T-helper 17 cell (primary cell): ENCODE measurements at regions not wholly inside any gene's neighbourhood (a gene's known extent, or its start where the extent isn't known, plus 50 kb on each side); places are given as distances from the start of the nearest gene placed in this dataset.

Experiments
- ATAC-seq: fragments of 150-1000 bp; cut with Tn5 transposase; 2 replicates; pipeline ENCODE4 v1.10.0; 2021; ENCODE audit warnings: mild to moderate bottlenecking, moderate library complexity
- DNase-seq, 3 donors: peaks; one replicate each; pipeline versions ENCODE4 v3.0.0 to v3.0.0-alpha.2; 2020 to 2021
- H3K9me3 ChIP-seq: one replicate; pipeline ENCODE4 v1.7.0; 2013; ENCODE audit warnings: low read length, mild to moderate bottlenecking; ENCODE audit not compliant: control insufficient read depth, poor library complexity, severe bottlenecking
- H3K27ac Mint-ChIP-seq: one replicate; pipeline ENCODE4 v1.8.0; 2022; ENCODE audit warnings: mild to moderate bottlenecking, moderate library complexity, mixed read lengths
- H3K27me3 Mint-ChIP-seq: one replicate; pipeline ENCODE4 v1.8.0; 2022; ENCODE audit warnings: mixed read lengths
- H3K36me3 Mint-ChIP-seq: one replicate; pipeline ENCODE4 v1.8.0; 2022; ENCODE audit warnings: low read depth, mixed read lengths
- H3K4me1 Mint-ChIP-seq: one replicate; pipeline ENCODE4 v1.8.0; 2022; ENCODE audit warnings: mild to moderate bottlenecking, mixed read lengths
- H3K4me3 Mint-ChIP-seq: one replicate; pipeline ENCODE4 v1.8.0; 2022; ENCODE audit warnings: mild to moderate bottlenecking, moderate library complexity, mixed read lengths

DNA sequence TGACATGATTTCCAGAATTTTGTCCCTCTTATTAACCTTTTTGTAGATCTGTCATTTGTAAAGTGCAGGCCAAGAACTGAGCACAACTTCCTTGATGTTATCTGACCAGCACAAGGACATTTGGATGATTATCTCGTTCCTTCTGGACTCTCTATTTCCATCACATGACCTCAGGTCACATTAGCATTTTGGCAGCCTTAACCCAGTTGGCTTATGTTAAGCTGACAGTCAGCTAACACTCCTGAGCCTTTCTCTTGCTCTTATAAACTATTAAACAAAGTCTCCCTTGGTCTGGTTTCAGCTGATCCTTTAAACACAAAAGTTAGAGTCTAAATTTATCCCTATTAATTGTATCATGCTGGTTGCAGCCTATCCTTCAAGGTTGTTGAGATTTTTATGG, 167.2 kb upstream of the RBBP8 start:
- no peak for DNase-seq
- Mint-ChIP-seq H3K27me3 (peaks cover 8% of the 10 kb centered on the region), H3K4me3 (no peak overlapping the region), H3K27ac (no peak overlapping the region), H3K4me1 (no peaks in the 10 kb centered on the region), H3K36me3 (no peaks in the 10 kb centered on the region)
- no peaks in the 10 kb centered on the region for H3K9me3 ChIP-seq
- no peak for ATAC-seq

DNA sequence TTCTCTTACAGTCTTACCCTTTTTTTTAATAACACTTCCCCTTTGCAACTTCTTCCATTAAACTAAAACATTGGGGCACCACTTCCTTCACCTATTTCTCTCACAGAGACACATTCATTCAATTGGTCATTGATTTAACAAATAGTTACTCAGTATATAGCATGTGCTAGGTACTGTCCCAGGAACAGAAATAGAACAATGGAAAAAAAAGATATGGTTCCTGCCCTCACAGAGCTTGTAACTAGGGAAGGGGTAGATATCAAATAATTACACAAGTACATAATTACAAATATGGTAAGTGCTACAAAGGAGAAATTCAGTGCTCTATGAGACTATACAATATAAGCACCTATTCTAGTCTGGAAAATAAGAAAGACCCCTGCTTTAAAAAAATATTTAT, 165.5 kb upstream of the RBBP8 start:
- Mint-ChIP-seq H3K4me1 (no peaks in the 10 kb centered on the region), H3K4me3 (no peak overlapping the region), H3K27me3 (peaks cover 19% of the 10 kb centered on the region), H3K36me3 (no peaks in the 10 kb centered on the region), H3K27ac (no peak overlapping the region)
- DNase-seq (no peak), ATAC-seq (no peak)
- no peaks in the 10 kb centered on the region for H3K9me3 ChIP-seq

DNA sequence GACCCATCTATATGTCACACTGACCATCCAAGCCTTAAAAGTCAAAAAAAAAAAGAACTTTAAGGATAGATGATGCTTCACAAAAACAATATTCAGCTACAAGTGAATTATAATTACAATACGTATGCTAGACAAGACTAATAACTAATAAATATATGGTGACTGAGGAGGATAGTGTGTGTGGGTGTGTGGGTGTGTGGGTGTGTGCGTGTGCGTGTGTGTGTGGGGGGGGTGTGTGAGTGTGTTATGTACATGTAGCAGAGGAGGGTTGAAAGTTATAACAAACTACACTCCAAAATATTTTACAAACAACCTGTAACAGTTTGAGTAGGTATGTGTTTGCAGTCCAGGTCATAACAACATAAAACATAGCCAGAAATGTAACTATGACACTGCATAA, 159.2 kb upstream of the RBBP8 start:
- H3K27me3 Mint-ChIP-seq: peaks cover 41% of the 10 kb centered on the region
- DNase-seq (no peak), ATAC-seq (no peak)
- no peak overlapping the region for H3K27ac Mint-ChIP-seq
- H3K4me3 Mint-ChIP-seq: no peak overlapping the region
- H3K9me3 ChIP-seq: no peaks in the 10 kb centered on the region
- H3K4me1 Mint-ChIP-seq: no peaks in the 10 kb centered on the region
- H3K36me3 Mint-ChIP-seq: no peaks in the 10 kb centered on the region

DNA sequence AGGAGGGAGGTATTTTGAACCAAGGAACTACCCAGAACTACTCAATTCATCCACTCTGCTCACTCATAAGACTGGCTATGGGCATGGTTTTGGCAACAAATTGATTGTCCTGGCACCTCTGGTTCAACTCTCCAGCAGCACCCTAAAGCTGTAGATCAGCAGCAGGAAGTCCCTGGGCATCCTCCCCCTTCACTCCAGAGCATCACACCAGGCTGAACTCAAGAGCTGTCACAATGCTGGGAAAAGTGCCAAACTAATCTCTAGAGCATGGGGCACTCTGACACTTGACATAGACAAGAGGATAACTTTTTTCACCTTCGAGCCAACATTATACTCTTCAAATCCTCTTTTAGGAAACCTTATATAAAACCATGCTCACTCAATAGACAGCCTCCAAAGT, 154.1 kb upstream of the RBBP8 start:
- DNase-seq (no peak), ATAC-seq (no peak)
- Mint-ChIP-seq H3K36me3 (no peaks in the 10 kb centered on the region), H3K27me3 (peaks cover 37% of the 10 kb centered on the region), H3K27ac (no peak overlapping the region), H3K4me3 (no peak overlapping the region), H3K4me1 (no peaks in the 10 kb centered on the region)
- no peaks in the 10 kb centered on the region for H3K9me3 ChIP-seq

DNA sequence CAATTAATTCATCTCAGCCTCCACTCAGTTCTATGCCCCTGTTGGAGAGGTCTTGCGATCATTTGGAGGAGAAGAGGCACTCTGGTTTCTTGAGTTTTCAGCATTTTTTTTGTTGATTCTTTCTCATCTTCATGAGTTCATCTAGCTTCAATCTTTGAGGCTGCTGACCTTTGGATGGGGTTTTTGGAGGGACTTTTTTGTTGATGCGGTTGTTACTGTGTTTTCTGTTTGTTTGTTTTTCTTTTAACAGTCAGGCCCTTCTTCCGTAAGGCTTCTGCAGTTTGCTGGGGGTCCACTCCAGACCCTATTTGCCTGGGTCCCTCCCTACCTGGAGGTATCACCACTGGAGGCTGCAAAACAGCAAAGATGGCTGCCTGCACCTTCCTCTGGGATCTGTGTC, 149.9 kb upstream of the RBBP8 start:
- H3K27ac Mint-ChIP-seq: no peak overlapping the region
- H3K36me3 Mint-ChIP-seq: no peaks in the 10 kb centered on the region
- ATAC-seq: no peak
- no peak for DNase-seq
- no peak overlapping the region for H3K4me3 Mint-ChIP-seq
- no peaks in the 10 kb centered on the region for H3K4me1 Mint-ChIP-seq
- peaks cover 50% of the 10 kb centered on the region for H3K27me3 Mint-ChIP-seq
- H3K9me3 ChIP-seq: no peaks in the 10 kb centered on the region

DNA sequence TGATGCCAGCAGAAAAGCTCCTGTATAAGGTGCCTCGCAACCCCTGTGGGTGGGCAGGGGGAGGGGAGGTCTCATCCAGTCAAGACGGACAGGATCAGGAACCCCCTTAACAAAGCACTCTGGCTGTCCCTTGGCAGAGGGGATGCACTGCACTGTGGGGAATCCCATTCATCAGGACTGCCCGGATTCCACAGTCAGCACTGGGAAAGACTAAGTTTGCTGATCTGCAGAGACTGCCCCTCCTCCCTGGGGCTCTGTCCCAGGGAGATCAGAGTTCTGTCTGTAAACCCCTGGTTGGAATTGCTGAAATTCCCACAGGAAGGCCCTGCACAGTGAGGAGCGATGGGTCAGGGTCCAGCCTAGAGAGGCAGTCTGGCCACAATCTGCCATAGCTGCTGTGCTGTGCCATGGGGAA, 149.5 kb upstream of the RBBP8 start:
- no peak overlapping the region for H3K4me3 Mint-ChIP-seq
- ATAC-seq: no peak
- H3K4me1 Mint-ChIP-seq: no peaks in the 10 kb centered on the region
- H3K9me3 ChIP-seq: no peaks in the 10 kb centered on the region
- H3K36me3 Mint-ChIP-seq: no peaks in the 10 kb centered on the region
- H3K27ac Mint-ChIP-seq: no peak overlapping the region
- DNase-seq: no peak
- peaks cover 50% of the 10 kb centered on the region for H3K27me3 Mint-ChIP-seq

DNA sequence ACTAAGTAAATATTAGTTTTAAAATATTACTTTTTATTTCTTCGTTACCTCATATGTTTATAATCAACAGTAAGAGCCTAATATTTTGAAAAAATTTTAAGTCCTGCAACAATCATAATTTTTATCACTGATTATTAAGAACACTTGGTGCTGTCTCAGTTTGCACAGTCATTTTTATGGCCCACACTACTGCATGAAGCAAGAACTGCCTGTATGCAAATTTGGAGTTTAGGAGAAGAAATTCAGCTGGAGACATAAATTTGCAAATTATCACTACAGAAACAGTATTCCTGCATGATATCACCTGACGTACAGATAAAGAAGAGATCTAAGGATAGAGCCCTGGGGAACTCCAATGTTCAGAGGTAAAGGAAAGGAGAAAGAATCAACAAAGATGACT, 144.1 kb upstream of the RBBP8 start:
- no peak for ATAC-seq
- Mint-ChIP-seq H3K4me3 (no peak overlapping the region), H3K27ac (no peak overlapping the region), H3K4me1 (no peaks in the 10 kb centered on the region), H3K27me3 (peaks cover 78% of the 10 kb centered on the region), H3K36me3 (no peaks in the 10 kb centered on the region)
- DNase-seq: no peak
- H3K9me3 ChIP-seq: no peaks in the 10 kb centered on the region

DNA sequence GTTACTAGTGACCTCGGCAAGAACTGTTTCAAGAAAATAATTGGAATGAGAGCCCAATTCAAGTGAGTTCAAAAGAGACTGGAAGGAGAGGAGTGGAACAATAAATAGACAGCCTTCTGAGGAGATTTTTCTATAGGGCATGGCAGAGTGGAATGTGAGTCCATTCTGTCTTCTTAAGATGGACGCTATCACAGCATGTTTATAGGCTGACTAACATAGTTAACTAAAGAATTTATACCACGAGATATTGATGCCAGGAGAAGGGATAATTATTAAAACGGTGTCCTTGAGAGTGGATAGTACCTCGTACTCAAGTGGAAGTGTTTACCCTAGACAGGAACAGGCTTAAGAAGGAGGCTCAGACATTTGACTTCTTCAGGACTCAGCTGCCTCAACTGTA, 143.5 kb upstream of the RBBP8 start:
- no peaks in the 10 kb centered on the region for H3K9me3 ChIP-seq
- H3K27me3 Mint-ChIP-seq: peaks cover 74% of the 10 kb centered on the region

DNA sequence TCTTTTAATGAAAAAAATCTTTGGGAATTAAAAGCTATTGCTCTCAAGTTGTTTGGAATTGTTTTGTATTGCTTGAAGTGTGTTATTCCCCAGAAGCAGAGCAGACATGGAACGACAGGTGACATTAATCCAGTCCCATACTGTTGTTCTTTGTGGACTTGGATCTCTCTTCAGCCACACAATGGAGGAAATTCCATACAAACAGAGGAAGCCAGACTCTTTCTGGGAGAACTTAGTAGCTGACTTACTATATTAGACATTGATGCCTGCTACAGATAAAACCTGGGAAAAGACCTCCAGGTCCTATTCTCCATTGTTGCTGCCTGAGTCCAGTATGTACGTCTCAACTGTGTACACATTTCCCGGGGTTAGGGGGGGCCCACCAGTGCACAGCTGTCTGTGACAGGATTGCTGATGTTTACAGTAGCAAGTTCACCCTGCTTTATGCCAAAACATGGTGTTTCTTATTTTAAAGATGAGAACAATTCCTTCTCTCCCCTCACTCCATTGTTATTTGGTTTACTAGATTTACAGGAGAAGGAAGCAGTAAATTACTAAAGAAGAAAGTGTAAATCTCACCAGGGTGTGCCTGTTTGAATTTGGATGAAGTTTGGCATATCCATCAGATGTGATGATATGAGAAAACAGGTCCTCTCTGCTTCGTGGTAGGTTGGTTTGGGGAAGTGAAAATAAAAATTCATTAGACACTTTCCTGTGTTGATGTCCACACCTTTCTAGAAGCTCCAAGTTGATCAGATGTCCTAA, 142.4 kb upstream of the RBBP8 start:
- Mint-ChIP-seq H3K27me3 (peaks cover 67% of the 10 kb centered on the region), H3K4me1 (no peaks in the 10 kb centered on the region), H3K4me3 (no peak overlapping the region), H3K27ac (no peak overlapping the region), H3K36me3 (no peaks in the 10 kb centered on the region)
- no peak for ATAC-seq
- DNase-seq: no peak
- no peaks in the 10 kb centered on the region for H3K9me3 ChIP-seq

More for the DNA sequence above, 143.5 kb upstream of the RBBP8 start:
- Mint-ChIP-seq H3K36me3 (no peaks in the 10 kb centered on the region), H3K4me3 (no peak overlapping the region), H3K27ac (no peak overlapping the region), H3K4me1 (no peaks in the 10 kb centered on the region)
- DNase-seq: no peak
- no peak for ATAC-seq

DNA sequence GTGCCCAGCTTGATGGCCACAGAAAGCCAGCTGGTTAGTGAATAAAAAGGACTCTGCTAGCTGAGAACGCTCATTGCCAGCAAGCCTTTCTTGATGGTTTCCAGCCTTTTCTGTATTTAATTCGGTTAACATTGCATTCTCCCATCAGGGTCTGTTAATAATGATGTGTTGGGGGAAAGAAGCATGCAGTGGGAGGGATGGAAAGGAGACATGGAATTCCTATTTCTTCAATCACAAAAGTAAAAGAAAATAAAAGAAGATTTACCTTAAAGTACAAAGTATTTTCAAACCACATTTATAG, 141.9 kb upstream of the RBBP8 start:
- Mint-ChIP-seq H3K4me3 (no peak overlapping the region), H3K4me1 (no peaks in the 10 kb centered on the region), H3K27ac (no peak overlapping the region), H3K27me3 (peaks cover 61% of the 10 kb centered on the region), H3K36me3 (no peaks in the 10 kb centered on the region)
- no peak for DNase-seq
- no peaks in the 10 kb centered on the region for H3K9me3 ChIP-seq
- ATAC-seq: no peak

DNA sequence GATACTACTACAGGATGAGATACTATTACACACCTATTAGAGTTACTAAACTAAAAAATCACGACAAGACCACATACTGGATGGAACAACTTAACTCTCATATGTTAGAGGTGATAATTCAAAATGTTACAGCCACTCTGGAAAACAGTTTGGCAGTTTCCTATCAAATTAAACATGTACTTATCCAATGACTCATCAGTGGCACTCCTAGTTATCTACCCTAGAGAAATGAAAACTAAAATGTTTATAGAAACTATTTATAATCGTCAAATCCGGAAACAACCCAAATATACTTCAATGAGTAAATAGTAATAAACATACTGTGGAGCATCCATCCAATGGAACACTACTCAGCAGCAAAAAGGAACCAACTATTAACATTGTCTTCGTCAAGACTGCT, 137.0 kb upstream of the RBBP8 start:
- H3K4me1 Mint-ChIP-seq: no peaks in the 10 kb centered on the region

DNA sequence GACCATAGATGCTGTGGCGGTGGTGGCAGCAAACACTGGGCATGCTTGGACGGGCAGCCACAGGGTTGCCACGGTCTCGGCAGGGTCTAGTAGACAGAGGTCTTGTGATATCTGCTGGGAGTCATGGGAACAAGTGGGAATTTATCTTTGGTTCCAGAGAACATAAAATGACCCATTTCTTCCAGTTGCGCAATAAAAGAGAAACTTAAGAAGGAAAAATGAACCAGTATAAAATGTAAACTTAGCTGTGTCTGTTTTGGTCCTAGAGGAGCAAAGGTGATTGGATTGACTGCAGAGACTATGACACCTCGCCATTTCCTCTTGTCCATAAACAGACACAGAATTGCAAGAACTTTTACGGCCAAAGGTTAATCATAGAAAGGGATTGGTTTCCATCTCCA, 132.6 kb upstream of the RBBP8 start:
- Mint-ChIP-seq H3K27me3 (peaks cover 15% of the 10 kb centered on the region), H3K36me3 (no peaks in the 10 kb centered on the region), H3K4me3 (no peak overlapping the region), H3K4me1 (peaks cover 3% of the 10 kb centered on the region), H3K27ac (no peak overlapping the region)
- ATAC-seq (no peak), DNase-seq (no peak)
- H3K9me3 ChIP-seq: no peaks in the 10 kb centered on the region

More for the DNA sequence above, 137.0 kb upstream of the RBBP8 start:
- peaks cover 32% of the 10 kb centered on the region for H3K27me3 Mint-ChIP-seq
- no peaks in the 10 kb centered on the region for H3K36me3 Mint-ChIP-seq
- no peak overlapping the region for H3K27ac Mint-ChIP-seq
- DNase-seq: no peak
- no peak for ATAC-seq
- H3K9me3 ChIP-seq: no peaks in the 10 kb centered on the region
- H3K4me3 Mint-ChIP-seq: no peak overlapping the region

DNA sequence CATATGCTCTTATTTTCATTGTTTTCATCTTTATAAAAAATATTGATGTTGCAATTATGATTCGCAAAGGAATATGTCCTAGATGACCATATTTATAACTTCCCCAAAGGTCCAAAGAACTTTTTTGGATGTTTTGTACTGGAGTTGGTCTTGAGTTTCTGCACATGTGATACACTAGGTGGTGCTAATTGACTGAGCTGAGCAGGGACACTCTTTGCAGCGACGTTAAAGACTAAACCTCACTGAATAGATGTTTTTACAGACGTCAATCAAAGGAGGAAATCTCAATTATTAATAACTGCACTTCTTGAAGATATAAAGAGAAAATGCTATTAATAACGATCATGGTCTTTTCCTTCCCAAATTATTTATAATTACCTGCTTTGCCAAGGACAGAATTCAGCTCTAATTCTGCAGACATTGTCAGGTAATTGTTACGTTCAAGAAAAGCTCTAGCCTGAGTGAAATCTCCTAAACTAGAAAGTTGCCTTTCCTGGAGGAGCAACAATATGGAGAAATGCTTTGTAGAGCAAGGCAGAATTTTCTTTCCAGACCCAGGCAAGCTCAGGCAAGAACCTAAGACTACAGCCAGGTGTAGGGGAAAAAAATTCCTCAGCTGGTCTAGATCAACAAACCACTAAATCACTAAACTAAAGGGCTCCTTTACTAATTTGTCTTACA, 119.3 kb upstream of the RBBP8 start:
- H3K9me3 ChIP-seq: no peaks in the 10 kb centered on the region
- H3K27me3 Mint-ChIP-seq: peaks cover 50% of the 10 kb centered on the region
- H3K4me3 Mint-ChIP-seq: no peak overlapping the region
- no peak for ATAC-seq
- no peaks in the 10 kb centered on the region for H3K4me1 Mint-ChIP-seq
- no peaks in the 10 kb centered on the region for H3K36me3 Mint-ChIP-seq
- no peak for DNase-seq
- H3K27ac Mint-ChIP-seq: no peak overlapping the region

DNA sequence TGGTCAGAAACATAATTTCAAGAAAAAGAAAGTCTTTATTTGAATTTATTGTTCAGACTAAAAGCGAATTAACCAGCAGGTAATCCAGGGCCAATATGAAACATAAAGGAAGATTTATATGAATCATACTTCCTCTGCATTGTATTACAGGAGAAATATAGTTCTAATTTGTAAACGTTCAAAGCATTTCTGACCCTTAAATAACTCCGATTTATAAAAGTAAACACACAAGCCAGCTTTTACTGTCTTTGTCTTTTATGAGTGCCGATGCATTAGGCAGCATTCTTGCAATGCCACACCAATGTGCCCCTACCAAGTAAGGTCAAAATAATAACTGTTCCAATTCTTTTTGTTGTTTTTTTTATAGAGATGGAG, 118.8 kb upstream of the RBBP8 start:
- H3K9me3 ChIP-seq: no peaks in the 10 kb centered on the region
- no peaks in the 10 kb centered on the region for H3K4me1 Mint-ChIP-seq
- H3K27ac Mint-ChIP-seq: no peak overlapping the region
- H3K4me3 Mint-ChIP-seq: no peak overlapping the region
- no peak for DNase-seq
- peaks cover 50% of the 10 kb centered on the region for H3K27me3 Mint-ChIP-seq
- ATAC-seq: no peak
- no peaks in the 10 kb centered on the region for H3K36me3 Mint-ChIP-seq
